Anterior cingulate cortex (tissue), 58 donors: ENCODE measurements at regions not wholly inside any gene's neighbourhood (a gene's known extent, or its start where the extent isn't known, plus 50 kb on each side); places are given as distances from the start of the nearest gene placed in this dataset.
"Not testable (repeated sequence)": the region's sequence is repeated elsewhere in the genome, so short reads cannot be mapped to it uniquely, and the experiment has no call there.

Source experiments
- DNase-seq, 58 donors: peaks; one replicate each; lab custom pipeline; 2025; lab: John Stamatoyannopoulos, UW

DNA sequence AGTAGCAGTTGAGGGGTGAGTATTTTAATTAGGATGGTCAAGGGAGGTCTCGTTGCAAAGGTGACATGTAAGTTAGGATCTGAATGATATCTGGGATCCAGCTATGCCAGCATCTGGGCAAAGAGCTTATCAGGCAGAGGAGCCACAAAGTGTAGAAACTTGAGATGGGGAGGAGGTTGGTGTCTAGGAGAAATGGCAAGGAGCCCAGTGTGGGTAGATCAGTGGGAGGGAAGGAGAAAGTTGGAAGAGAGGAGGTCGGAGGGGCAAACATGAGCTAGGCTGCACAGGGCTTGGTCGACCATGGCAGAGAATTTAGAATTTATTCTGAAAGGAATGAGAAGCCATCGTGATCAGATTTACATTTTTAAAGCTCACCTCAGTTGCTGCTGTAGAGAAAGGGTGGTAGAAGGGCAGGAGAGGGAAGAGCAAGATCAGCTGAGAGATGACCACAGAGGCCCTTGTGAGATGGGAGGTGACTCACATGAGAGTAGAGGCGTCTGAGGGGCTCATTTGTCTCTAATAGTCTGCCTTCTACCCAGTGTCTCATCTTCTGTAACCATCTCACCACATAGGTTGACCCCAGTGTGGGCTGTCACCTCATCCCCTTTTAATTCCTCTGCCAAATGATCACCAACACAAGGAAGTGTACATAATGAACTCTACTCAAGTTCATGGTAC is 170.0 kb downstream of the ETAA1 start:
- no peak for DNase-seq

DNA sequence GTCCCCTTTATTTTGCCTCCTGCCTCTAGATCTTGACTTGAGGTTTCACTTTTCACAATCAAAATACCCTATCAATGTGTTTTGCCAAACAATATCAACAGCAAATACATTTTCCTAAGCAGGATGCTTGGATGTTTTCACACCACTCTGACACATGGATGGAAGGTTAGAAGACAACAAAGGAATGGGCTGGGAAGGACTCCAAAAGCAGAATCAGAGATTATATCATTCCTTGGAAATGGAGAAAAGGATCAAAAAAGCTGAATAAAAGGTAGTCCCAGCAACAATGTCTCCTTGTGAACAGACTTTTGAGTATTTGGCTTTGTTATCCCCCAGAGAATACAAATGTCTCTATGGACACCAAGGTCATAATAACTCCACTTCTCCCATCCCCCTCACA is 170.8 kb downstream of the ETAA1 start:
- DNase-seq: no peak

GRCh38 chr2:67570611-67571010 is 173.5 kb downstream of the ETAA1 start:
- no peak for DNase-seq

GRCh38 chr2:67571785-67572718 is 174.9 kb downstream of the ETAA1 start:
- DNase-seq: no peak

- DNase-seq: no peak
Measured at GRCh38 chr2:67572721-67573435, 175.7 kb downstream of the ETAA1 start.

DNA sequence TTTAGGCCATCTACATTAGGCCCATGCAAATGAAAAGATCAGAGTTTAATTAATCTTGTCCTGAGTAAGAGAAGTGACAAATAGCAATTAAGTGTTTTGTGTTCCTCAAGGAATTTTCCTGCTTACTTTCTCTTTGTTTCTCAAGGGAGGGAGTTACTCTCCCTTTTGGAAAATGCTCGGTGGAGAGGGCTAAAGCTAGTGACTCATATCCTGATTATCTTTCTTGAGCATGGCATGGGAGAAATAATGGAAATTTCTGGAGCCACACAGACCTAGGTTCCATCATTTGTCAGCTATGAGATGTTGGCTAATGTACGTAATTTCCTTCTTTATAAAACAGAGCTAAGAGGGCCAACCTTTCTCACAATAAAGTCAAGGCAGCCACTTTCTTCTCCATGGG is 177.1 kb downstream of the ETAA1 start:
- DNase-seq: no peak

GRCh38 chr2:67576226-67576625 is 179.1 kb downstream of the ETAA1 start:
- DNase-seq: no peak

GRCh38 chr2:67576991-67577390 is 179.9 kb downstream of the ETAA1 start:
- no peak for DNase-seq

DNA sequence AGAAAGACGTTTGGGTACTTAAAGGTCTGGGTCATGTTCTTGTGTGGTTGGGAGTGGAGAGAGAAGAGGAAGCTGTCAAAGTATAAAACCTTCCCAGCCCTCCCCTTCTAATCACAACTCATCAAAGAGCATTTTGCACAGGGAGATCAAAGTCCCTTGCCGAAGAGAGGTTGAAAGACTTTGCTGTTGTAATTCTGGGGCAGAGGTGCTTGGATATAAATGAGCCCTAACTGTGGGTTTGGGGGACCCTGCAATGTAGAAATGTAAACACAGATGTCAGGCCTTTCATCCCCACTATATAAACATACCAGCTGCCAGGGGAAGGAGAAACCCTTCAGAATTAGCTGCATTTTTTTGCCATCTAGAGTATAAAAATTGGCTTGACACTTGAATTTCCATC is 182.1 kb downstream of the ETAA1 start:
- no peak for DNase-seq

- DNase-seq: no peak
Measured at GRCh38 chr2:67579806-67580205, 182.7 kb downstream of the ETAA1 start.

DNA sequence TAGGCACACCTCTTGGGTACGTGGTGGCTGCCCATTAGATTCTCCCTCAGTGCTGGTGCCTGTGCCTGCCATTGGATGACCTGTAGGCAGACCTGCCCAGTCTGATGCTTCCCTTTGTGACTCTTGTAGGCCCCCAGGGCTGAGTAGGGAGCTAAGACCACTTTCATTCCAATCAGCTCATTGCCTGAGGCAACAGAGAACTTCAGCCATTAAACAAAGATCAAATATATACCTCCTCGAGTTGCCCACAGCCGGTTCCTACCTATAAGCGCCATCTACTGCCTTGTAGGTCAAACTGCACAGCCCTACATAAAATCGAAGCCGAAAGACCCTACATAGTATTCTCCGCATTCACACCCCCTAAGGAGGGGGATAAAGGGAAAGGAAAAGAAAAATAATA is 184.6 kb downstream of the ETAA1 start:
- DNase-seq: no peak

- no peak for DNase-seq
Measured at GRCh38 chr2:67583185-67583584, 186.1 kb downstream of the ETAA1 start.

GRCh38 chr2:67585400-67585799 is 188.3 kb downstream of the ETAA1 start:
- DNase-seq: no peak

DNA sequence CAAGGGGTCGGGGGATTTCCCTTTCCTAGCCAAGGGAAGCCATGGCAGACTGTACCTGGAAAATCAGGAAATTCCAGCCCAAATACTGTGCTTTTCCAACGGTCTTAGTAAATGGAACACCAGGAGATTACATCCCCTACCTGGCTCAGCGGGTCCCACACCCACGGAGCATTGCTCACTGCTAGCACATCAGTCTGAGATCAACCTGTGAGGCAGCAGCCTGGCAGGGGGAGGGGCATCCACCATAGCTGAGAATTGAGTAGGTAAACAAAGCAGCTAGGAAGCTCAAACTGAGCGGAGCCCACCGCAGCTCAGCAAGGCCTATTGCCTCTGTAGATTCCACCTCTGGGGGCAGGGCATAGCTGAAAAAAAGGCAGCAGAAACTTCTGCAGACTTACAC is 192.0 kb downstream of the ETAA1 start:
- DNase-seq: not testable (repeated sequence)

DNA sequence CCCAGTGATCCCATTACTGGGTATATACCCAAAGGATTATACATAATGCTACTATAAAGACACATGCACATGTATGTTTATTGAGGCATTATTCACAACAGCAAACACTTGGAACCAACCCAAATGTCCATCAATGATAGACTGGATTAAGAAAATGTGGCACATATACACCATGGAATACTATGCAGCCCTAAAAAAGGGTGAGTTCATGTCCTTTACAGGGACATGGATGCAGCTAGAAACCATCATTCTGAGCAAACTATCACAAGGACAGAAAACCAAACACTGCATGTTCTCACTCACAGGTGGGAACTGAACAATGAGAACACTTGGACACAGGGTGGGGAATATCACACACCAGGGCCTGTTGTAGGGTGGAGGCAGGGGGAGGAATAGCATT is 197.4 kb downstream of the ETAA1 start:
- DNase-seq: not testable (repeated sequence)

DNA sequence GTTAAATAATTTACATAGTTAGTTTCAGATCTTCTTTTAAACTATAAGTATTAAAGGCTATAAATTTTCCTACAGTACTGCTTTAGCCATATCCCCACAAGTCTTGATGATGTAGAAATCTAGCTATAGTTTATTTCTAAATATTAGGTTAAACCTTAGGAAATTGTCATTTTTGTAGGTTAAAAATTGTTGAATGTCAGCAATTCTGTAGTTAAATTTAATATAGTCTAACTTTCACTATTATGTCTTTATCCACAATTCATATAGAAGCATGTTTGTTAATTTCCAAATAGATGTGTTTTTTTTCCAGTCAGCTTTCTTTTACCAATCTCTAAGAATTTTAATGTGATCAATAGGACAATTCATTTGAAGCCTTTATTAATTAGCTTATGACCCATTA is 199.7 kb downstream of the ETAA1 start:
- no peak for DNase-seq

DNA sequence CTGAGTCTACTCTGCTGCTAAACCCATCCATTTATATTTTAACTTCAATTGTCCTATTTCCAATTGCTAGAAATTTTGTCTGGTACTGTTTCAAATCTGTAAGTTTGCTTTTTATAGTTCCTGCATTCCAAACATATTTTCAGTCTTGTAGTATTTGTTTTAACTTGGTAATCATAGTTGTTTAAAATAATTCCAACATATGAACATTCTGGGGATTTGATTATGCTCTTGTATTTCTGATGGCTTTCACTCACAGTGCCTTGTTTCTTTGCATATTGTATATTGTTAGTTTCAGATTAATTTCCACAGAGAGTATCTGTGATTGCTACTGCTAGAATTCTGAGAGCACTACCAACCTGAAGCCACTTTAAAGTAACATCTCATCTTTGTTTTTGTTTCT is 202.4 kb downstream of the ETAA1 start:
- no peak for DNase-seq

- DNase-seq: no peak
Measured at GRCh38 chr2:67600222-67600871, 203.2 kb downstream of the ETAA1 start.

DNA sequence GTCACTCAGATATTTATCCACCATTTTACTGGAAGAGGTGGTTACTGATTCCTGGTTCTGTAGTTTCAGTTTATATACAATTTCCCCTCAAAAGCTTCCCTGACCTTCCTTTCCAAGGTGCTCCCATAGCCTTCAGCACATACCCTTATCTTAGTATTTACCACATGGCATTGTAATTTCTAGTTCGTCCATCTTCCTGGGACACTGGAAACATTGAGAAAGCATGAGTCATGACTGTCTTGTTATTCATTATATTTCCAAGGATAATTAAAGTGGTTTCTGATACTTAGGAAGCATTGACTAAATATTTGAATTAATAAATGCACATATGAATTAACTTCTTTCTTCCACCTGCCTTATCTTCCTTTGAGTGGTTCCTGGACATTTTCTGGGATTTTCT is 203.8 kb downstream of the ETAA1 start:
- DNase-seq: no peak

- no peak for DNase-seq
Measured at GRCh38 chr2:67604360-67604759, 207.2 kb downstream of the ETAA1 start.

DNA sequence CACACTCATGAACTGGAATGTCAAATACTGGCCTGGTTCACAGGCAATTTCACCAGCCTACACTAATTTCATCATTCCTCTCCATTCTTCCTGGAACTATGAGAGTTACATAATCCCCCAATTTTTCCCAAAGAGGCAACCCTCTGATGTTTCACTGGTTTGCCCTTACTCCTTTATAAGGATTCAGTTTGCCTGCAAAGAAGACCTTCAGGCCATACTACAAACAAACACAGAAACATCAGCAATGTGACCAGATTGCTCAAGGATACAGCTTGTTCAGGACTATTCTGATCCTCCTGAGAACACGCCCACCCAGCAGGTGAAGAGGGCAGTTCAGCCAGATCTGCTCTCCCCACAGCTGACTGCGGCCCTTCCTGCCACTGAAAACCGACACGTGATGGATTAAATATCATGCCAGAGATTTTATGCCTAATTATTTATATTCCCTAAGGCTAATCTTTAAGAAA is 215.5 kb downstream of the ETAA1 start:
- no peak for DNase-seq
